K562 (cell line): ENCODE measurements at regions not wholly inside any gene's neighbourhood (a gene's known extent, or its start where the extent isn't known, plus 50 kb on each side); places are given as distances from the start of the nearest gene placed in this dataset.

Experiments
- ATAC-seq: fragments of 200-7000 bp; cut with Tn5 transposase; 3 replicates; pipeline ENCODE4 v1.9.1; 2020; ENCODE audit warnings: moderate library complexity
- BruUV-seq: library from RNA; stranded (reverse); fragments of 400-500 nt; replicated peaks from 2 replicates; lab custom pipeline; 2021; lab: Mats Ljungman, UMichigan
- CTCF ChIA-PET: fragments of 300-600 bp; formaldehyde crosslinking; extraction: SDS; loops from one replicate; lab custom pipeline; 2021; ENCODE audit warnings: low intra/inter-chr PET ratio; lab: Yijun Ruan, JAX
- POLR2A ChIA-PET: fragments of 300-600, 350-650 bp; sonication (Branson Sonifier 250); formaldehyde crosslinking; extraction: SDS; loops from one replicate; lab custom pipeline; 2021; ENCODE audit warnings: antibody characterized with exemption, inconsistent platforms; lab: Yijun Ruan, JAX
- DNase-seq, 4 experiments: peaks; one replicate each; pipeline versions ENCODE4 v3.0.0 to v3.0.0-alpha.2; 2011 to 2018; ENCODE audit warnings: low spot score in 3 of 4, mixed read lengths in 3 of 4; ENCODE audit errors: extremely low read depth in 1 of 4
- FAIRE-seq: peaks from 2 replicates; lab custom pipeline; 2011; peaks lifted over from hg19 to GRCh38; lab: Jason Lieb, UNC
- H2AFZ ChIP-seq: 2 replicates; pipeline ENCODE4 v1.6.0; 2011; ENCODE audit warnings: low read depth, low read length, control low read depth, inconsistent platforms
- H3K27ac ChIP-seq: fragments of 200-600 bp; 3 replicates; pipeline ENCODE4 v1.8.0; 2011; ENCODE audit warnings: low read depth, mild to moderate bottlenecking, control low read depth, inconsistent platforms, low read length, moderate library complexity, mixed read lengths; ENCODE audit errors: extremely low read depth
- H3K27me3 ChIP-seq, 2 experiments: fragments of 300-600 bp in 1 of 2; 2 replicates in 1 of 2; 3 replicates in 1 of 2; pipeline versions ENCODE4 v1.6.0 to v1.8.0; 2011; ENCODE audit warnings: inconsistent platforms in 2 of 2, low read length in 2 of 2, mild to moderate bottlenecking in 1 of 2, mixed read lengths in 1 of 2, moderate library complexity in 1 of 2; ENCODE audit not compliant: control insufficient read depth in 2 of 2, insufficient read depth in 2 of 2
- H3K36me3 ChIP-seq: fragments of 300-600 bp; 3 replicates; pipeline ENCODE4 v1.8.0; 2011; ENCODE audit warnings: mild to moderate bottlenecking, low read length, inconsistent platforms; ENCODE audit not compliant: control insufficient read depth, insufficient read depth
- H3K4me1 ChIP-seq, 2 experiments: fragments of 200-600 bp in 1 of 2; replicated peaks in 1 of 2; 2 replicates in 1 of 2; 3 replicates in 1 of 2; pipeline versions ENCODE4 v1.5.1 to v1.8.0; 2011; ENCODE audit warnings: inconsistent platforms in 2 of 2, low read length in 2 of 2, mild to moderate bottlenecking in 1 of 2, mixed read lengths in 1 of 2, moderate library complexity in 1 of 2; ENCODE audit not compliant: control insufficient read depth in 2 of 2, insufficient read depth in 2 of 2
- H3K4me2 ChIP-seq: 2 replicates; pipeline ENCODE4 v1.6.1; 2011; ENCODE audit warnings: low read length, control low read depth, inconsistent platforms, mixed read lengths; ENCODE audit not compliant: insufficient read depth
- H3K4me3 ChIP-seq: fragments of 200-600 bp; sonication (generic), shearing (Covaris generic); 2 replicates; pipeline ENCODE4 v1.5.1; 2016; ENCODE audit warnings: control low read depth, inconsistent platforms
- H3K79me2 ChIP-seq: fragments of 200-600 bp; 3 replicates; pipeline ENCODE4 v1.8.0; 2011; ENCODE audit warnings: low read length, inconsistent platforms; ENCODE audit not compliant: control insufficient read depth, insufficient read depth
- H3K9ac ChIP-seq, 2 experiments: 2 replicates each; pipeline versions ENCODE4 v1.6.0 to v1.6.1; 2011; ENCODE audit warnings: low read depth in 2 of 2, low read length in 2 of 2, control low read depth in 1 of 2, inconsistent platforms in 1 of 2, mild to moderate bottlenecking in 1 of 2, mixed read lengths in 1 of 2; ENCODE audit not compliant: insufficient read depth in 1 of 2
- H3K9me1 ChIP-seq: one replicate; pipeline ENCODE4 v1.6.0; 2011; ENCODE audit warnings: inconsistent platforms, mild to moderate bottlenecking, low read length, moderate library complexity; ENCODE audit not compliant: control insufficient read depth, insufficient read depth
- H3K9me3 ChIP-seq: replicated peaks from 2 replicates; pipeline ENCODE4 v1.5.1; 2011; ENCODE audit warnings: low read depth, low read length, inconsistent platforms; ENCODE audit not compliant: control insufficient read depth, insufficient read depth
- H4K20me1 ChIP-seq: replicated peaks from 2 replicates; pipeline ENCODE4 v1.6.1; 2011; ENCODE audit warnings: low read length, inconsistent platforms, mixed read lengths; ENCODE audit not compliant: control insufficient read depth, insufficient read depth
- ARHGAP35 ChIP-seq: fragments of 450-650 bp; IDR thresholded peaks from 2 replicates; pipeline ENCODE4 v1.6.1; 2018; ENCODE audit not compliant: partially characterized antibody
- BDP1 ChIP-seq: IDR thresholded peaks from 3 replicates; pipeline ENCODE4 v1.6.1; 2011; ENCODE audit not compliant: insufficient read length, insufficient read depth
- ILF3 ChIP-seq: fragments of 450-650 bp; IDR thresholded peaks from 2 replicates; pipeline ENCODE4 v1.6.1; 2018; ENCODE audit warnings: antibody characterized with exemption, mild to moderate bottlenecking, moderate library complexity, borderline replicate concordance
- KDM1A ChIP-seq, 2 experiments: fragments of 450-650 bp; IDR thresholded peaks; 2 replicates each; pipeline ENCODE4 v1.6.1; 2016; ENCODE audit warnings: mild to moderate bottlenecking in 2 of 2
- NEUROD1 ChIP-seq: fragments of 150-350 bp; IDR thresholded peaks from 2 replicates; pipeline ENCODE4 v1.6.1; 2014; ENCODE audit warnings: borderline replicate concordance, low read length, low read depth; ENCODE audit not compliant: partially characterized antibody
- NONO ChIP-seq, 2 experiments: fragments of 200-400 bp in 1 of 2; fragments of 450-650 bp in 1 of 2; formaldehyde crosslinking in 1 of 2; IDR thresholded peaks; 2 replicates each; pipeline ENCODE4 v1.6.1; 2017; ENCODE audit warnings: low read depth in 2 of 2, mild to moderate bottlenecking in 2 of 2, moderate library complexity in 2 of 2, low read length in 1 of 2
- PHTF2 ChIP-seq: fragments of 250-450 bp; sonication (Bioruptor Pico); IDR thresholded peaks from 2 replicates; pipeline ENCODE4 v1.5.0; 2021; ENCODE audit warnings: mild to moderate bottlenecking
- RCOR1 ChIP-seq, 2 experiments: IDR thresholded peaks; 2 replicates each; pipeline ENCODE4 v1.6.1; 2012; ENCODE audit warnings: low read depth in 2 of 2, low read length in 2 of 2, borderline replicate concordance in 1 of 2, improper control_type of control experiment in 1 of 2
- RHOXF2B ChIP-seq: fragments of 250-450 bp; sonication (Bioruptor Pico); conservative IDR thresholded peaks from 2 replicates; pipeline ENCODE4 v1.5.1; 2021
- ZNF165 ChIP-seq: fragments of 250-450 bp; sonication (Bioruptor Pico); IDR thresholded peaks from 2 replicates; pipeline ENCODE4 v1.4.0; 2020; ENCODE audit warnings: borderline replicate concordance
- ZNF347 ChIP-seq: fragments of 450-650 bp; formaldehyde crosslinking; IDR thresholded peaks from 2 replicates; pipeline ENCODE4 v1.4.0; 2020; ENCODE audit warnings: low read depth, mild to moderate bottlenecking, moderate library complexity
- ZNF589 ChIP-seq: fragments of 200-800 bp; sonication (Bioruptor generic); IDR thresholded peaks from 2 replicates; pipeline ENCODE4 v1.6.1; 2016; ENCODE audit warnings: low read depth, missing genetic modification characterization, missing compliant biosample characterization
- WGBS: fragments of 100-300 bp; shearing (Covaris generic); methylation state at CpG from one replicate; pipeline ENCODE4 v1.1.6; 2016; ENCODE audit warnings: low coverage, mixed read lengths; ENCODE audit not compliant: insufficient coverage; ENCODE audit errors: missing lambda C conversion rate; 5-methylcytosine and 5-hydroxymethylcytosine counted together
- in situ Hi-C: fragments of 300-500 bp; cut with MboI; formaldehyde crosslinking; loops from 4 replicates; pipeline ENCODE4 v1.15.0; 2018; ENCODE audit warnings: inconsistent platforms, mixed read lengths
- intact Hi-C: fragments of 100-400 bp; cut with micrococcal nuclease; formaldehyde crosslinking; loops from 2 replicates; pipeline ENCODE4 v1.14.2; 2022
- TF ChIP-seq, protein P1 (sequence below): fragments of 450-650 bp; conservative IDR thresholded peaks from 2 replicates; pipeline ENCODE4 v1.6.1; 2016; ENCODE audit warnings: missing genetic modification characterization, low read depth, mild to moderate bottlenecking, control low read depth, missing compliant biosample characterization
- TF ChIP-seq, protein P2 (sequence below): fragments of 450-650 bp; formaldehyde crosslinking; IDR thresholded peaks from 2 replicates; pipeline ENCODE4 v1.4.0; 2022; ENCODE audit warnings: missing genetic modification characterization

DNA sequence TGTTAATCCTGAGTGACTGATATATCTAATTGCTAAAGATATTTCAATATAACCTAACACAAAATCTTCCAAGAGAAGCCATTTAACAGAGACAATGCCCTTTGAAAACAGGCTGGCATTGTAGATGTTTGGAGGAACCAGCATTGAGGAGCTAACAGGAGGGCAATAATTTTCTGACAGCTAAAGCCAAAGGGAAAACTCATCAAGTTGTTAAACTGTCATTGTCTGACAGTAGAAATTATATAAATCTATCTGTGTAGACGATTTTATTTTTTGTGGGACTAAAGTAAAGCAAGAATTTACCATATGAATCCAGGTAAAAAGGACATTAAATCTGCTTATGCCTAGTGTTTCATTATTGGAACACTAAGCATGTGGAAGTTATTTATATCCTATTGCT, 500.2 kb upstream of the NMUR2 start:
- FAIRE-seq (no peak), ATAC-seq (no peak), DNase-seq (no peak)
- Histone ChIP-seq H3K79me2 (no peaks in the 10 kb centered on the region), H2AFZ (no peak overlapping the region), H4K20me1 (no peaks in the 10 kb centered on the region), H3K4me2 (no peak overlapping the region), H3K4me3 (no peak overlapping the region), H3K27me3 (no peaks in the 10 kb centered on the region), H3K27ac (no peak overlapping the region), H3K9me3 (no peaks in the 10 kb centered on the region), H3K9me1 (no peaks in the 10 kb centered on the region), H3K36me3 (no peaks in the 10 kb centered on the region), H3K4me1 (no peaks in the 10 kb centered on the region), H3K9ac (no peak overlapping the region)
- ChIA-PET POLR2A (no interaction called here), CTCF (no interaction called here)
- 6% methylated on average over 1 of the region's 1 CpG for WGBS
- no peak for TF ChIP-seq NEUROD1
- no peak for TF ChIP-seq ARHGAP35
- intact Hi-C loops (no loop called here), in situ Hi-C loops (no loop called here)
- no TSS peak for BruUV-seq

DNA sequence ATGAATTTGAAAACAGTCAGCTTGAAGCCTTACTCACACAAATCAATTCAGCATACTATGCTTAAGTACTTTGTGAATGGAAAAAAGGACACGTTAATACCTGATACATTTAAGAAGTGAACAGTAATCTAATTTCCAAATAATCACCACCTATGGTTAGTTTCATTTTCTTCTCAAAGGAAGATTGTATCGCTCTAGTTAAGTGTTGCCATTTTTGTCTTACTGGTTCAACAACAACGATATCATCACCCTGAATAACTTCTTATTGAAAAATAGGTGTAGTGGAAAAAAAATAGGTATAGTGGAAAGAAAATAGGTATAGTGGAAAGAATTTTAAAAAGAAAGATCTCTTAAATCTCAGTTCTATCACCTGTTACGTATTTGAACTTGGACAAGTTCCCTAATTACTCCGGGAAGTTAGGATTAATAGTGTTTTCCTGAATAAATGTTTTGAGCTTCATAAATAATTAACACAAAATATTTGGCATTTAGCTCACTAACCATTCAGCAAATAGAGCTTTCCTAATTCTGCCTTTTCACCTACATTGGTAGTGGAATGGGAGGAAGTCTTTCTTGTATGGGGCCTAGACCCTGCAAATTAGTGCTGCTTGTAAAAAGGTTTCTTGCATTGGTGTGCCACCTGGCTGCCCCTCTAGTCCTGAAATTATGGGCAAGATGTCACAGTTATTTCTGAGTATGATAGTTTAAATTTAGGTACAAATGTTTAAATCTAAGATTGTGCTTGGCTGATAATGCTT, 502.6 kb upstream of the NMUR2 start:
- POLR2A ChIA-PET, result no interaction called here
- FAIRE-seq (no peak), DNase-seq (no peak), ATAC-seq (no peak)
- H3K4me1 ChIP-seq, result no peaks in the 10 kb centered on the region
- H3K9ac ChIP-seq, result no peak overlapping the region
- in situ Hi-C loops (no loop called here), intact Hi-C loops (no loop called here)
- no peak overlapping the region for H2AFZ ChIP-seq
- H3K27ac ChIP-seq, result no peak overlapping the region
- CTCF ChIA-PET, result no interaction called here
- H3K27me3 ChIP-seq, result no peaks in the 10 kb centered on the region
- H3K4me3 ChIP-seq, result no peak overlapping the region
- no TSS peak for BruUV-seq
- H3K9me3 ChIP-seq, result no peaks in the 10 kb centered on the region
- no peaks in the 10 kb centered on the region for H3K36me3 ChIP-seq
- WGBS, result 0% methylated on average over 5 of the region's 5 CpGs
- H4K20me1 ChIP-seq, result no peaks in the 10 kb centered on the region
- no peaks in the 10 kb centered on the region for H3K79me2 ChIP-seq
- H3K4me2 ChIP-seq, result no peak overlapping the region
- H3K9me1 ChIP-seq, result no peaks in the 10 kb centered on the region
- TF ChIP-seq, protein P1, sequence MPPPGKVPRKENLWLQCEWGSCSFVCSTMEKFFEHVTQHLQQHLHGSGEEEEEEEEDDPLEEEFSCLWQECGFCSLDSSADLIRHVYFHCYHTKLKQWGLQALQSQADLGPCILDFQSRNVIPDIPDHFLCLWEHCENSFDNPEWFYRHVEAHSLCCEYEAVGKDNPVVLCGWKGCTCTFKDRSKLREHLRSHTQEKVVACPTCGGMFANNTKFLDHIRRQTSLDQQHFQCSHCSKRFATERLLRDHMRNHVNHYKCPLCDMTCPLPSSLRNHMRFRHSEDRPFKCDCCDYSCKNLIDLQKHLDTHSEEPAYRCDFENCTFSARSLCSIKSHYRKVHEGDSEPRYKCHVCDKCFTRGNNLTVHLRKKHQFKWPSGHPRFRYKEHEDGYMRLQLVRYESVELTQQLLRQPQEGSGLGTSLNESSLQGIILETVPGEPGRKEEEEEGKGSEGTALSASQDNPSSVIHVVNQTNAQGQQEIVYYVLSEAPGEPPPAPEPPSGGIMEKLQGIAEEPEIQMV, result no peak
- TF ChIP-seq NONO (IDR thresholded peaks at IDR 0.05; ENCODE audit: low read depth in 2 of 2, low read length in 1 of 2) (no peak), RCOR1 (IDR thresholded peaks at IDR 0.05; ENCODE audit: borderline replicate concordance in 1 of 2, low read depth in 2 of 2, low read length in 2 of 2) (no peak), ZNF347 (CRISPR knock-in tag) (no peak), ILF3 (no peak), BDP1 (no peak), KDM1A (IDR thresholded peaks at IDR 0.05) (no peak), ZNF589 (CRISPR knock-in tag) (no peak), PHTF2 (CRISPR knock-in tag) (no peak), ZNF165 (CRISPR knock-in tag) (no peak), RHOXF2B (no peak)
- TF ChIP-seq, protein P2, sequence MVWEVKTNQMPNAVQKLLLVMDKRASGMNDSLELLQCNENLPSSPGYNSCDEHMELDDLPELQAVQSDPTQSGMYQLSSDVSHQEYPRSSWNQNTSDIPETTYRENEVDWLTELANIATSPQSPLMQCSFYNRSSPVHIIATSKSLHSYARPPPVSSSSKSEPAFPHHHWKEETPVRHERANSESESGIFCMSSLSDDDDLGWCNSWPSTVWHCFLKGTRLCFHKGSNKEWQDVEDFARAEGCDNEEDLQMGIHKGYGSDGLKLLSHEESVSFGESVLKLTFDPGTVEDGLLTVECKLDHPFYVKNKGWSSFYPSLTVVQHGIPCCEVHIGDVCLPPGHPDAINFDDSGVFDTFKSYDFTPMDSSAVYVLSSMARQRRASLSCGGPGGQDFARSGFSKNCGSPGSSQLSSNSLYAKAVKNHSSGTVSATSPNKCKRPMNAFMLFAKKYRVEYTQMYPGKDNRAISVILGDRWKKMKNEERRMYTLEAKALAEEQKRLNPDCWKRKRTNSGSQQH (CRISPR knock-in tag), result no peak
